ENCODE measurements at regions not wholly inside any gene's neighbourhood (a gene's known extent, or its start where the extent isn't known, plus 50 kb on each side); places are given as distances from the start of the nearest gene placed in this dataset.

- in situ Hi-C loops (cut with MboI; ENCODE audit: low sequenced_read_pairs): no loop called here
- Histone ChIP-seq H3K4me1 (no peaks in the 10 kb centered on the region), H3K36me3 (replicated peaks) (no peaks in the 10 kb centered on the region), H3K27me3 (ENCODE audit: low read depth) (0 out of 2 replicates have a peak, but pooled peaks cover 7% of the 10 kb centered on the region), H3K9me3 (no peaks in the 10 kb centered on the region), H3K4me3 (no peak overlapping the region)
- no peak for DNase-seq (ENCODE audit: low spot score in 2 of 2)
Observed at GRCh38 chr4:176499518-176499917, 179.8 kb downstream of the SPCS3 start.

- H3K36me3 ChIP-seq (replicated peaks): no peaks in the 10 kb centered on the region
- no peaks in the 10 kb centered on the region for H3K4me1 ChIP-seq
- no peak overlapping the region for H3K4me3 ChIP-seq
- H3K27me3 ChIP-seq (ENCODE audit: low read depth): peaks cover 9% of the 10 kb centered on the region; the same call in 1 of the 2 replicates
- no peak for DNase-seq (ENCODE audit: low spot score in 2 of 2)
- in situ Hi-C loops (cut with MboI; ENCODE audit: low sequenced_read_pairs): no loop called here
- H3K9me3 ChIP-seq: no peaks in the 10 kb centered on the region
Observed at GRCh38 chr4:176500894-176501293, 181.1 kb downstream of the SPCS3 start.

- H3K9me3 ChIP-seq: no peaks in the 10 kb centered on the region
- DNase-seq (ENCODE audit: low spot score in 2 of 2): no peak
- no peaks in the 10 kb centered on the region for H3K4me1 ChIP-seq
- no peak overlapping the region for H3K4me3 ChIP-seq
- H3K27me3 ChIP-seq (ENCODE audit: low read depth): peaks cover 9% of the 10 kb centered on the region; the same call in 1 of the 2 replicates
- no peaks in the 10 kb centered on the region for H3K36me3 ChIP-seq (replicated peaks)
- in situ Hi-C loops (cut with MboI; ENCODE audit: low sequenced_read_pairs): no loop called here
Observed at GRCh38 chr4:176504118-176504517, 184.4 kb downstream of the SPCS3 start.

- in situ Hi-C loops (cut with MboI; ENCODE audit: low sequenced_read_pairs): no loop called here
- no peaks in the 10 kb centered on the region for H3K4me1 ChIP-seq
- no peaks in the 10 kb centered on the region for H3K9me3 ChIP-seq
- H3K27me3 ChIP-seq (ENCODE audit: low read depth): peaks cover 12% of the 10 kb centered on the region; the same call in 1 of the 2 replicates
- H3K36me3 ChIP-seq (replicated peaks): no peaks in the 10 kb centered on the region
- no peak overlapping the region for H3K4me3 ChIP-seq
- no peak for DNase-seq (ENCODE audit: low spot score in 2 of 2)
Observed at GRCh38 chr4:176507845-176508533, 188.2 kb downstream of the SPCS3 start.

GRCh38 chr4:176508780-176509331 lies 189.1 kb downstream of the SPCS3 start:
- Histone ChIP-seq H3K36me3 (replicated peaks) (no peaks in the 10 kb centered on the region), H3K4me1 (no peaks in the 10 kb centered on the region), H3K4me3 (no peak overlapping the region), H3K27me3 (ENCODE audit: low read depth) (peaks cover 5% of the 10 kb centered on the region; the same call in 1 of the 2 replicates), H3K9me3 (no peaks in the 10 kb centered on the region)
- in situ Hi-C loops (cut with MboI; ENCODE audit: low sequenced_read_pairs): no loop called here
- no peak for DNase-seq (ENCODE audit: low spot score in 2 of 2)

- no peak for DNase-seq (ENCODE audit: low spot score in 2 of 2)
- in situ Hi-C loops (cut with MboI; ENCODE audit: low sequenced_read_pairs): no loop called here
- Histone ChIP-seq H3K9me3 (no peaks in the 10 kb centered on the region), H3K27me3 (ENCODE audit: low read depth) (no peaks in the 10 kb centered on the region), H3K36me3 (replicated peaks) (no peaks in the 10 kb centered on the region), H3K4me3 (no peak overlapping the region), H3K4me1 (no peaks in the 10 kb centered on the region; the same call in 1 of the 2 replicates)
Observed at GRCh38 chr4:176525576-176525975, 205.8 kb downstream of the SPCS3 start.

GRCh38 chr4:176526704-176527103 lies 206.9 kb downstream of the SPCS3 start:
- H3K4me1 ChIP-seq: no peaks in the 10 kb centered on the region; the same call in 1 of the 2 replicates
- H3K9me3 ChIP-seq: no peaks in the 10 kb centered on the region
- H3K4me3 ChIP-seq: no peak overlapping the region
- no peak for DNase-seq (ENCODE audit: low spot score in 2 of 2)
- in situ Hi-C loops (cut with MboI; ENCODE audit: low sequenced_read_pairs): no loop called here
- no peaks in the 10 kb centered on the region for H3K27me3 ChIP-seq (ENCODE audit: low read depth)
- no peaks in the 10 kb centered on the region for H3K36me3 ChIP-seq (replicated peaks)

GRCh38 chr4:176529574-176529973 lies 209.8 kb downstream of the SPCS3 start:
- Histone ChIP-seq H3K4me1 (no peaks in the 10 kb centered on the region; the same call in 1 of the 2 replicates), H3K36me3 (replicated peaks) (no peaks in the 10 kb centered on the region), H3K27me3 (ENCODE audit: low read depth) (no peaks in the 10 kb centered on the region), H3K4me3 (no peak overlapping the region), H3K9me3 (no peaks in the 10 kb centered on the region)
- no peak for DNase-seq (ENCODE audit: low spot score in 2 of 2)
- in situ Hi-C loops (cut with MboI; ENCODE audit: low sequenced_read_pairs): no loop called here

GRCh38 chr4:176533159-176533558 lies 213.4 kb downstream of the SPCS3 start:
- H3K4me1 ChIP-seq: no peaks in the 10 kb centered on the region
- H3K27me3 ChIP-seq (ENCODE audit: low read depth): no peaks in the 10 kb centered on the region
- in situ Hi-C loops (cut with MboI; ENCODE audit: low sequenced_read_pairs): no loop called here
- H3K9me3 ChIP-seq: no peaks in the 10 kb centered on the region
- no peaks in the 10 kb centered on the region for H3K36me3 ChIP-seq (replicated peaks)
- DNase-seq (ENCODE audit: low spot score in 2 of 2): no peak
- no peak overlapping the region for H3K4me3 ChIP-seq

- Histone ChIP-seq H3K4me3 (no peak overlapping the region), H3K27me3 (ENCODE audit: low read depth) (no peaks in the 10 kb centered on the region), H3K9me3 (no peaks in the 10 kb centered on the region), H3K4me1 (peaks cover 4% of the 10 kb centered on the region), H3K36me3 (replicated peaks) (no peaks in the 10 kb centered on the region)
- in situ Hi-C loops (cut with MboI; ENCODE audit: low sequenced_read_pairs): no loop called here
- DNase-seq (ENCODE audit: low spot score in 2 of 2): no peak
Observed at GRCh38 chr4:176534566-176534965, 214.8 kb downstream of the SPCS3 start.

- Histone ChIP-seq H3K4me3 (no peak overlapping the region), H3K36me3 (replicated peaks) (no peaks in the 10 kb centered on the region), H3K4me1 (peaks cover 6% of the 10 kb centered on the region), H3K9me3 (no peaks in the 10 kb centered on the region), H3K27me3 (ENCODE audit: low read depth) (no peaks in the 10 kb centered on the region)
- no peak for DNase-seq (ENCODE audit: low spot score in 2 of 2)
- in situ Hi-C loops (cut with MboI; ENCODE audit: low sequenced_read_pairs): no loop called here
Observed at GRCh38 chr4:176538217-176538925, 218.6 kb downstream of the SPCS3 start.

- Histone ChIP-seq H3K4me3 (no peak overlapping the region), H3K27me3 (ENCODE audit: low read depth) (no peaks in the 10 kb centered on the region; the same call in 1 of the 2 replicates), H3K36me3 (replicated peaks) (no peaks in the 10 kb centered on the region), H3K4me1 (peaks cover 6% of the 10 kb centered on the region), H3K9me3 (no peaks in the 10 kb centered on the region)
- in situ Hi-C loops (cut with MboI; ENCODE audit: low sequenced_read_pairs): no loop called here
- DNase-seq (ENCODE audit: low spot score in 2 of 2): peak in 1 of 2 experiments; percentile 18
Observed at GRCh38 chr4:176539091-176539784, 219.5 kb downstream of the SPCS3 start.

- Histone ChIP-seq H3K27me3 (ENCODE audit: low read depth) (peaks cover under 1% of the 10 kb centered on the region; the same call in 1 of the 2 replicates), H3K4me1 (peaks cover 6% of the 10 kb centered on the region), H3K4me3 (no peak overlapping the region), H3K9me3 (no peaks in the 10 kb centered on the region), H3K36me3 (replicated peaks) (no peaks in the 10 kb centered on the region)
- peak in 1 of 2 experiments; percentile 72 for DNase-seq (ENCODE audit: low spot score in 2 of 2)
- in situ Hi-C loops (cut with MboI; ENCODE audit: low sequenced_read_pairs): no loop called here
Observed at GRCh38 chr4:176539785-176540175, 220.0 kb downstream of the SPCS3 start.

All from HAP-1 (cell line).